ENCODE measurements at regions not wholly inside any gene's neighbourhood (a gene's known extent, or its start where the extent isn't known, plus 50 kb on each side); places are given as distances from the start of the nearest gene placed in this dataset.
"Not testable (repeated sequence)": the region's sequence is repeated elsewhere in the genome, so short reads cannot be mapped to it uniquely, and the experiment has no call there.

DNA sequence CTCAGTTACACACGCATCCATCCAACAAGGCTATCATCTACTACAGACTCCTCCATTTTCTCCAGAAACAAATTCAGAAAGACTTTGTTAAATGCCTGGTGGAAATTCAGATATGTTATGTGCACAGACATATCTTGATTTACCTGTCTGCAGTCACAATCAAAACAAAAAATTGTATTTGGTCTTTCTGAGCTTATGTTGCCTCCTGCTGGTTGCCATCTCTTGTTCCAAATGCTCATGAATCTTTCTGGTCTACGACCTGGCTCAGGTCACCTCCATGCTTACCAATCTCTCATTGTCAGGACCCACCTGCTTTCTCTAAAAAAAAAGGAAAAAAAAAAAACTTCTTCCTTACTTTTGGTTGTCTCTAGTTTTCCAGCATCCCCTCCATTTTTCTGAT, 169.2 kb upstream of the PLXNC1 start:
- no peak for DNase-seq (ENCODE audit: low read depth)

DNA sequence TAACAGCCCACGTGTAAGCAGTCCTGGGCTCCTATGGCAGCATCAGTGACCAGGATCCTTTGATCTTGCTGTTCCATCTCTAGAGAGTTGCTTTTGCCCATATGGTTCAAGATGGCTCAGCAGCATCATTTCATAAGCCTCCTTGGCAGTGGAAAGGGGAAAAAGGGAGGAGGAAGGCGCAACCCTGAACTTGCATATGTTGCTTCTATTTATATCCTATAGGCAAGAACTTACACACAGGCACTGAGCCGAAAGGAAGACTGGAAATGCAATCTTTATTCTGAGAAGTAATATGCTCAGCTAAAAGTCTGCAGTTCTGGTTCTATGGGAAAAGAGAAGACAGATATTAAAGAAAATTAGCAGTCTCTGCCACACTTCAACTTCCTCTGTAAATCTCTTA, 167.7 kb upstream of the PLXNC1 start:
- DNase-seq (ENCODE audit: low read depth): no peak

DNA sequence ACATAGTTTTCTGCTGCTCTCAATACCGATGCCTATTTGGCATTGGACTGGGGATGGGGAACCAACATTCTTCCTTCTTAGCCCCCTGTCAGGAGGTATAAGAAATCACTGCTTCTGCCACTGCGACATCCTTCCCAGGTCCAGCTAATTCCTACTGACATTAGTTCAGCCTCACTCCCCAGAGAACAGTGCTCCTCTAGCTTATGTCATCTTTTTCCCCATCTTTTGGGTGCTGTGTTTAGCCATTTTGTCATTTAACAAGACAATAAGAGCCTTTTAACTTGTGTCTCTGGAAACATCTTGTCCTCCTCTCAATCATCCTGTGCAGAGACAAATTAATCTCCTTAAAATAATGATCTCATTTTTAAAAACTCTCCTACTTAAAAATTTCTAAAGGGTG, 167.0 kb upstream of the PLXNC1 start:
- no peak for DNase-seq (ENCODE audit: low read depth)

DNA sequence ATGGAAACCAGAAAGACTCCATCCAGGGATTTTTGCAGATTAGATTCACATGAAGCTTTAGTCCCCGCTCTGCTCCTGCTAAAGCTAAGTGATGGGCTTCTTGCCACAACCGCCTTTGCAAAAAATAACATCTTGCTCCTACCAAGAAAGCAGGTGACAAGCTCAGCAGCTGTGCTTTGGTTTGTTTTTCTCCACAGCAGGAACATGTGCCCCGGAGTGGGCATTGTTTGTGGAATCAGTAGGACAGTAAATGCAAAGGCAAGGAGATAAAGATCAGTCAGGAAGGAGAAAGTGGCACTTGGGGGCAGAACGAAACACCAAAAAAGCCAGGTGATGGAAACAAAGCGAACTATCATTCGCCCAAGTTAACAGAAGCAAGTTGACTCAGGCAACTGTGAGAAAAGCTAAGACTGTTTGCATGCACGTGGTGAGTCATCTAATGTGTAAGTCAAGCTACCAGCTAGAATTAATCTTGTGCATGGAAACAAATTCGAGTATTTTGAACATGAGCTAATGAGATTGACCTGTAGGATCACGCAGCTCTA, 165.5 kb upstream of the PLXNC1 start:
- DNase-seq (ENCODE audit: low read depth): peak; percentile 16

DNA sequence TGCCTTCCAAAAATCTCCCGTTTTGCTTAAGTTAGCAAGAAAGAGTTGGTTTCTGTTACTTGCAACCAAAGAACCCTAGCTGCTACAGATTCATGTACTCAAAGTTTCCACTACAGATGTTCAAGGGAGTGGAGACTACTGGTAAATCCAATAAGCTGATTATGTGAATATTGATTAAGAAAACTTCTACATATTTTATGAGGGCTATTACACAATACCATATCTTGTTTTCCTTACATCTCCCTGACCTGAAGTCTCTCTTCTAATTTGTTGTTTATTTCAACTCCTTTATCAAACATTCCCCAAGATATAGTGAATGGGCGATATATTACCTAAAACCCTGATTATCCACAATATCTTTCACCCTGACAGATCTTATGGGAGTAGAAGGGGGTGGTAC, 164.4 kb upstream of the PLXNC1 start:
- DNase-seq (ENCODE audit: low read depth): no peak

DNA sequence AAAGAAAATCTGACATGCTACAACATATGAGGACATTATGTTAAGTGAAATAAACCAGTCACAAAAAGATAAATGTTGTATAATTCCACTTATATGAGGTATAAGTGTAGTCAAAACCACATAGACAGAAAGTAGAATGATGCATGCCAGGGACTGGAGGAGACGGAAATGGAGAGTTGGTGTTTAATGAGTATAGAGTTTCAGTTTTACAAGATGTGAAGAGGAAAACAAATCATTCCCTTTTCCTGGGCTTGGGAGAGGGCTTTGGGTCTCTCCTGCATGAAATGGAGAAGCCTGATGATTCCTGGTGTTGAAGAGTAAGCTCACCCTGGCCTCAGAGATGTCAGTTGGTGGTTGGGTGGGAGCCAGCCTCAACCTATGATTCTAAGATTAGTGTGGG, 158.4 kb upstream of the PLXNC1 start:
- no peak for DNase-seq (ENCODE audit: low read depth)

DNA sequence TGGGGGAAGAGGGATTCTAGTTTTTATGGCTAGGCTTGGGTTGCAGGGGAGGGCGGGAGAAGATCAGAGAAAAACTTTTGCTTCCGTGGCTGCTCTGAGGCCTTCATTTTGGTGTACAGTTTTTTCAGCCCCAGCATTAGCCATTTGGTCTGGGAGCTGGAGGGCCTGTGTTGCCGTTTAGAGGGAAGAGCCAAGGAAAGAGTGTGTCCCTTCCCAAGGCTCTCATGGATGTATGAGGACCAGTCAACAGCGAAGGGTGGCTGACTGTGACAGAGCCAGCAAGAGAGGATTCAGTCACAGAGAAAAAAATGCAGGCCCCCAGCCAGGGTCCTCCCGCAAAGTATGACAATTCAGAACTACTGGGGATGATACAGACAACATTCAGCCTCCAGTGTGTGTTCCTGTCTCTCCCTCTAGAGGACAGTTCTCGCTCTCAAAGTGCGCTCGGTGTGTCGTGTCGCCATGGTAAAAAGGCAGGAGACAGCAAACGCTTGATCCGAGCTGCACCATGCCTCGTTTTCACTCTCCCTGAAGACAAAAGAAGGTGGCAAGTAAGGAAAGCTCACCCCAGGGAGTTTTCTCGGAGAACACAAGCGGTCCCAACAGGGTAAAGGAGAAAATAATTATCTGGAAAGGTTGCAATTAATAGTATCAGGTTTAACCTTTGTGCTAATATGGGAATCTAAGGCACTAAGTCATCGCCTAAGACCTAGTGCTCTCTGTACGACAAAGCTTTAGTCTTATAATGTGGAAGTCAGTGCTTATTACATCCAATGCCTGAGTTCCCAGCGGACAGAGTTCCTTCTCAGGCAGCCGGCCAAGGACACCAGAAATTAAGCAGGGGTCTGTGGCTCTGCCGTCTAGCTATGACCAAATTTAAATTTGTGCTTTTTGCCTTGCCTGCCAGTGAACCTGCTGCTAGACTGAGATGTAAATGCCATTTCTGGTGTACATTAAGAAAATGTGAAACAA, 157.3 kb upstream of the PLXNC1 start:
- no peak for DNase-seq (ENCODE audit: low read depth)

DNA sequence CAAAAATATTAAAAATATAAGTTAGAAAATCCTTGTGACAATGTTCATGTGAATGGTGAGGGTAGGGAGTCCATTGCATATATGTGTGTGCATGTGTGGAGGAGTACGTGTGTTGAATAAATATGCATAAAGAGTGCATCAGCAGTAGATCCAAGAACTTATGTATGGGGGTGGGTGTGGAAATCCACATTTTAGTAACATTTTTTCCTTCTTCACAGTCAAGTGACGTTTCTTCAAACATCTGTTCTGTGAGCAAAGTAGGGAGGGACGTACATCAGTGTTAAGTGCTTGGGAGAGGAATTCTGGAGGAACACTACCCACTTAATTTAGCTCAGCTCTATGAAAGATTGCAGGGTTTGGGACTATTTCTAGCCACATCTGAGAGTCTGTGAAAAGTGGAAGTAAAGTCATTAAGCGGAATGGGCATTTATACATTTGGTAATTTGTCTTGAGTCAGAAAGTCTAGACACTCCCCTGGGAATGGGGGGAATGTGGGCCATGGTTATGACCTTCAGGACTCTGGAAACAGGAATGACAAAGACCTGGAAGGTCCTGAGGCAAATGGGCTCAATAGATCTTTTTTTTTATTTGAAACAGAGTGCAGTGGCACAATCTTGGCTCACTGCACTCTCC, 156.4 kb upstream of the PLXNC1 start:
- DNase-seq (ENCODE audit: low read depth): no peak

DNA sequence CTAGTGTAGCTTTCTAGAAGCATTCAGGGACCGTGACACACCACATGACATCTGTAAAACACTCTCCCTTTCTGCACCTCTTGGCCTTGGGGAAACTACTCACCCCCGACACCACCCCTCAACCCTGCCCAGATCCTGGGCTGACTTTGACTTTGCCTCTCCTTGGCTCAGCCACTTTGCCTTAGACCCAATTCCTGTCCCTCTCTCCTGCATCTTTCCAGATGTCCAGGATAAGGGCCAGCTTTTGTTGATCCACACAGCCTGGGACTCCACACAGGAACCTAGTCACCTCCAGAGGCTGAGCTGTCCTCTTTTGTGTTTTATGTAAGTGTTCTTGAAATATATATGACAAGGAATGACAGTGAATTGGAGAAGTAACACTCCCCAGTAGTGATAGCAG, 153.7 kb upstream of the PLXNC1 start:
- no peak for DNase-seq (ENCODE audit: low read depth)

DNA sequence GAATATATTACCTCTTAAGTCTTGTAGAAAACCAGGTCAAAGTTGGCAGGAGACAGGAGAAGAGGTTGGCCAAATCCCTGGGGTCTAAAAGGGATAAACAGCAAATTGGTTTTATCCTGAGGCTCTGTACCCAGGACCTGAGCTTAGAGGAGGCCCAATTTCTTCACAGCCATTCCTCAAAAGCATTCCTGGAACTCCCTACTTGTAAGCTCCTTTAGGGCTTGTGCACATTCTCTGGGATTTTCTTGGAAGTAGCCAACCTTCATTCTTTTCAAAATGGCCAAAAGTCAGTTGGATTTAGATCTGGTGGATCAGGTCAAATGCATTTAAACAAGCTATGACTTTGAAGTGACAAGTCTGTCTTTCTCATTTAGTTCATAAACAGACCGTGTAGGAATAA, 152.1 kb upstream of the PLXNC1 start:
- no peak for DNase-seq (ENCODE audit: low read depth)

DNA sequence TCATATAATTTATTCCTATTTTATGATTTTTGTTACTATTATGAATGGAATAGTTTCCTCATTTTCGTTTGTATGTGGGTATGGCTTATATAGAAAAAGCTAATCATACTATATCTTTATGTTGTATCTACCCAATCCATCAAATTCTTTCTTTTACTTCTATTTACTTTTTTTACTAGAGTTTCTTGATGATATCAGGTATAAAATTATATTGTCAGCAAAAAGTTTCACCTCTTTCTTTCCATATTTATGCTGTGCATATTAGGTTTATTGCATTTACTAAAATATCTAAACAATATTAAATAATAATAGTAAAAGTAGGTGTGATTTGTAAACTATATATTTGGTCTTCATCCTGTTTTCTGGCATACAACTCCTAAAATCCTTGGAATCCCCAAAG, 146.7 kb upstream of the PLXNC1 start:
- DNase-seq (ENCODE audit: low read depth): no peak

DNA sequence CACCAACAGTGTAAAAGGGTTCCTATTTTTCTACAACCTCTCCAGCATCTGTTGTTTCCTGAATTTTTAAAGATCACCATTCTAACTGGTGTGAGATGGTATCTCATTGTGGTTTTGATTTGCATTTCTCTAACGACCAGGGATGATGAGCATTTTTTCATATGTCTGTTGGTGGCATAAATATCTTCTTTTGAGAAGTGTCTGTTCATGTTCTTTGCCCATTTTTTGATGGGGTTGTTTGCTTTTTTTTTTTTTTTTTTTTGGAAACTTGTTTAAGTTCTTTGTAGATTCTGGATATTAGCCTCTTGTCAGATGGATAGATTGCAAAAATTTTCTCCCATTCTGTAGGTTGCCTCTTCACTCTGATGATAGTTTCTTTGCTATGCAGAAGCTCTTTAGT, 145.5 kb upstream of the PLXNC1 start:
- DNase-seq (ENCODE audit: low read depth): not testable (repeated sequence)

DNA sequence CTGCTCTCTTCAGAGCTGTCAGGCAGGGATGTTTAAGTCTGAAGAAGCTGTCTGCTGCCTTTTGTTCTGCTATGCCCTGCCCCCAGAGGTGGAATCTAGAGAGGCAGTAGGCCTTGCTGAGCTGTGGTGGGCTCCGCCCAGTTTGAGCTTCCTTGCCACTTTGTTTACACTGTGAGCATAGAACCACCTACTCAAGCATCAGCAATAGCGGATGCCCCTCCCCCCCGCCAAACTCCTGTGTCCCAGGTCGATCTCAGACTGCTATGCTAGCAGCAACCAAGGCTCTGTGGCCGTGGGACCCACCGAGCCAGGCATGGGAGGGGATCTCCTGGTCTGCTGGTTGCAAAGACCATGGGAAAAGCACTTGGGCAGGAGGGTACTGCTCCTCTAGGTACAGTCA, 140.5 kb upstream of the PLXNC1 start:
- peak; percentile 2 for DNase-seq (ENCODE audit: low read depth)

DNA sequence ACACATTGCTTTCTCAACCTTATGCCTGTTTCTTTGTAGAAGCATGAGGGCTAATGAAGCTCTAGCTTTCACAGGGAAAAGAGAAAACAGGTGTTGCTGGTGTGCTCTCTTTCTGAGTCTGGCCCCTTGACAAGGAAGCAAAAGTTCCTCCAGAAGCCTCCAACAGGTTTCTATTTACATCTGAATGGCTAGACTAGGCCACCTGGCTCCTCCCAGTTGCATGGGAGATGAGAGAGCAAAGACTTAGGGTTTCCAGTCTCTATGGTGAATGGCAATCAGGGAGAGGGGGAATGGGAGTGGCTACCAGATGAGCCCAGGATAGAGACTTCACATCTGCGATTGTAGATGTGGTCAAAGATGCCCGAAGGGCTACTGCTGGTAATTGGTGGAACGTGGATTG, 138.1 kb upstream of the PLXNC1 start:
- DNase-seq (ENCODE audit: low read depth): no peak

DNA sequence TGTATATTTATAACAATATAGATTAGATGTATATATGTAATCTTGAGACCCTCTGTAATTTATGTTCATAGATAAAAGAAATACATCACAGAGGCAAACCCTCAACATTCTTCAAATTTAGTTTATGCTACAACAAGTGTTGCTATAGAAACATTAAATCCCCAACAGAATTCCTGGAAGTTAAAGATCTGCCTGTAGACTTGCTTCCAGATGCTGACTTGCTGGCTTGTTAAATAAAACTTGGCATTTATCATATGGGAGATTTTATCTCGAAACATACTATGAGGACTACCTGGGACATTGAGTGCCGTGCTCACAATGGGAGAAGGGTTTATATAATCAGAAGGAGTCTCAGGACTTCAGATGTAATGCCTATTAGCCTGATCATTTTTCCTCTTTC, 136.3 kb upstream of the PLXNC1 start:
- no peak for DNase-seq (ENCODE audit: low read depth)

DNA sequence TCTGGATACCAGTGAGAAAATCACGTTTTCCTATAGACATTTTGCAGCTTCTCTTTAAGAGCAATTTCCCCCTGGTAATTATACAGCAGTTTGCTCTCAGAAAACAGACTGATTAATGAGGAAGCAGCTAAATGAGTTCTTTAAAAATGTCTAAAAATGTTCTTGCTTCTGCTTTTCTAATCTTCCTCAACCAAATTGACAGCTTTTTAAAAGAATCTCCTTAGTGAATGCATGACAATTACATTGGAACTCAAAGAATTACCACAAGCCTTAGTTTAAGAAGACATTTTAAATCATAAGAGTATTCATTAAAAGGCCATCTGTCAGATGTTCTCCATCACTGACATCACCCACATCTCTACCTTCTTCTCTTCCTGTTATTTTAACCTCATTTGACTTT, 135.8 kb upstream of the PLXNC1 start:
- no peak for DNase-seq (ENCODE audit: low read depth)

DNA sequence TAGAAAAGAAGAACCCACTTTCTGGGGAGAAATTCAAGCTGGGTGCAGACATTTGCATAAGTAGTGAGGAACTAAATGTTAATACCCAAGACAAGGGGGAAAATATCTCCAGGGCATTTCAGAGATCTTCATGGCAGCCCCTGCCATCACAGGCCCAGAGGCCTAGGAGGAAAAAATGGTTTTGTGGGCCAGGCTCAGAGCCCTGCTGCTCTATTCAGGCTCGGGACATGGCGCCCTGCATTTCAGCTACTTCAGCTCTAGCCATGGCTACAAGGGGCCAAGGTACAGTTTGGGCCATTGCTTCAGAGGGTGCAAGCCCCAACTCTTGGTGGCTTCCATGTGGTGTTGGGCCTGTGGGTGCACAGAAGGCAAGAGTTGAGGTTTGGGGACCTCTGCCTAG, 131.1 kb upstream of the PLXNC1 start:
- not testable (repeated sequence) for DNase-seq (ENCODE audit: low read depth)

DNA sequence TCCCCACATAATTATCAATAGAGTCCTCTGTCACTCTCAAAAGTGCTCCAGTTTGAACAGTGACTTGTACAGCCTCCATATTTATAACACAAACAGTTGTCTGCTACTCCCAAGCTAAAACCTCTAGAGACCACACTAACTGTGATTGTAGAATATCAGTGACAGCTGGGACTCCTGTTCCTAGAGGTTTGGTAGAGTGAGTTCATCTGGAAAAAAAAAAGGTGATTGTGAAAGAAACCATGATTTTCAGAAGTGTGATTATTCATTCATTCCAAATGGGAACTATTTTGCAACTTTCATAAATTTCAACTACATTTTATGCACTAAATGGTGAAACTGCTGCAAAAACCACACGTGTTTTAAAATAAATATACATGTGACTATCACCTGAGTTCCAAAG, 128.0 kb upstream of the PLXNC1 start:
- DNase-seq (ENCODE audit: low read depth): no peak

DNA sequence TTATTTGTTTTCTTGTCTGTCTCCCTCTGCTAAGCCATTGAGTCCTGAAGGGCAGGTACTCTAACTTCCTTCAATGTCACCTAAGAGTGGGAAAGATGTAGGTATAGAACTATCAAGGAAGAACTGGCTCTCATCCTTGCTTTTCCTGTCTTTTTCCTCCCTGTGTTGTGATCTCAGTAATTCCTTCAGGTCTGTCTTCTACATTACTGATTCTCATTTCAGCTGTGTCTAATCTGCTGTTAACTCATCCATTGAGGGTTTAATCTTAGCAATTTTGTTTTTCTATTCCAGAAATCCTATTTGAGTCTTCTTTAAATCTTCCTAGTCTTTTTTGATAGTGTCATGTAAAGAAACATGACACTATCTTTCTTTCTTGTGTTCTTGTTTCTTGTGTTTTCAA, 124.5 kb upstream of the PLXNC1 start:
- DNase-seq (ENCODE audit: low read depth): no peak

DNA sequence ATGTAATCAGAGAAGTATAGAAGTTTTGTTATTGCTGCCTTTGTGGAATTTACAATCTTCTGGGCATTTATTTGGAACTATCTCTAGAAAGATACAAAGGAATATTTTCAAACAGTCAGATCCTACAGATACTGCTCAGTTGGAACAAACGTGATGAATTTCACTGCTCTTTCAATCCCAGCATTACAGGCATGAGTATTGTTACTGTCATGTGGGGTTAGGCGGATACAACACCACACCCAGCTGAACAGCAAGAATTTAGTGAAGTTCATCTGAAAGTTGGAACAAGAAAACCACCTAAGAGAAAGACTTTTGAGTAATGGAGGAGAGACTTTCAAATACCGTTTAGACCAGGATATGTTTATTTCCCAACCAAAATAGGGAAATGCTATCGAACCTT, 123.3 kb upstream of the PLXNC1 start:
- no peak for DNase-seq (ENCODE audit: low read depth)

DNA sequence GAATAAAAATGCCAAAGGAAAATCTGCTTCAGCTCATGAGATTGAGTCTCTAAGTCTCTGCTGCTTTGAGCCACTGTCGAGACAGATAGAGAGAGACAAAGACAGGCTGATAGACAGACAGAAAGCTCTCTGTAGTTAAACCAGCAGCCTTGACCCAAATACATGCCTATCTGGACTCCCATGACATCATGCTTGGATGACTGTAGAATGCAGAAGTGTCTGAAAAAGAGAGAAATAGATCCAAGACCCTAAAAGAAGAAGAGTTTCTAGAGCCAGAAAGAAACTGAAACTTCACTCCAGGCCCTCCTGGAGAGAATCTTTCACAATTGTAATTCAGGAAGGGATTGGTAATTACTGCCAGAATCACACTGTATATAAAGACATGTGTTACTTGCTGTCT, 122.6 kb upstream of the PLXNC1 start:
- DNase-seq (ENCODE audit: low read depth): no peak

DNA sequence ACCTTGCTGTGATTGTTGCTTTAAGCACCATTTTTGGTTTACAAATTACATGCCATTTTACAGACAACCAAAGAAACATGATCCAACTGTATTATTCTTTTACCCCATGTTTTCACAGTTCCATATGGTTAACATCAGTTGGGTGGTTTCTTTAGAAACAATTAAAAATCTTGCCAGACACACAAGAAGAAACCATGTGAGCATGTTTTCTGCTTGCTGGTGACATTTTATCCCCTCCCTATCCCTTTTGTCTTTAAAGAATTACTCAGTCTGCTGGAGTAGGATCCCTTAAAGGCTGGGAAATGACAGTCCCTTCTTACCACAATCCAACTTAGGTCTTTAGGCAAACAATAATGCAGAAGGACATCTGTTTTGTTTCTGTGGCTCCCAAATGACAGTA, 121.8 kb upstream of the PLXNC1 start:
- DNase-seq (ENCODE audit: low read depth): no peak

DNA sequence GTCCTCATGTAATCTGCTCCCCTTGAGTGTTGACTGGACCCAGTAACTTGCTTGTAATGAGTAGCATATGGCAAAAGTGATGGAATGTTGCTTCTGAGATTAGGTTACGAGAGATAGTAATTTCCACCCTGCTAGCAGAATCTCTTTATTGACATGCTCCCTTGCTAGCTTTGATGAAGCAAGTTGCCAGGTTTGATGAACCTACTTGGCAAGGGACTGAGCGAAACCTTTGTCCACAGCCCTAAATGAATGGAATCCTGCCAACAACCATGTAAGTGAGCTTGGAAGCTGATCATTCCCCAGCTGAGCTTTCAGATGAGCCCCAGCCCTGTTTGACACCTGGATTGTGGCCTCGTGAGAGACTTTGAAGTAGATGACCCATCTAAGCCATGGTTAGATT, 120.8 kb upstream of the PLXNC1 start:
- DNase-seq (ENCODE audit: low read depth): no peak

Measured in activated T-cell treated with anti-CD3 and anti-CD28 coated beads for 48 hours (primary cell).